ENCODE measurements at regions not wholly inside any gene's neighbourhood (a gene's known extent, or its start where the extent isn't known, plus 50 kb on each side); places are given as distances from the start of the nearest gene placed in this dataset.

DNA sequence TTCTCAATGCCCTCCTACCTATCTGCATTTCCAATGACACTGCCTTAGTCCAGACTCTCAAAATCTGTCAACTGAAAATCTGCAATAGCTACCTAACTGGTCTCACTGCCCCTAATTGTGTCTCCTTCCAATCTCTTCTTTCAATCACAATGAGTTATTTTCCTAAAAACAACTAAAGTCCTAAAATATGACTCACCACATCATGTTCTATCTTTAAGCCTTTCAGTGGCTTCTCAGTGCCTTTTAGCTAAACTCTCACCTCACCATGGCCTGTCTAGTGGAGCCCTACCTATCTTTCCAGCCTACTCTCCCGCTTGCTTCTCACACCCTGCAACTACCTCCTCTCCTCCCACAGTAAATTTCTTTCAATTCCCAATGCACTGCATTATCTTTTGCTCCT, 220.9 kb upstream of the PKDCC start:
- no peak for DNase-seq

DNA sequence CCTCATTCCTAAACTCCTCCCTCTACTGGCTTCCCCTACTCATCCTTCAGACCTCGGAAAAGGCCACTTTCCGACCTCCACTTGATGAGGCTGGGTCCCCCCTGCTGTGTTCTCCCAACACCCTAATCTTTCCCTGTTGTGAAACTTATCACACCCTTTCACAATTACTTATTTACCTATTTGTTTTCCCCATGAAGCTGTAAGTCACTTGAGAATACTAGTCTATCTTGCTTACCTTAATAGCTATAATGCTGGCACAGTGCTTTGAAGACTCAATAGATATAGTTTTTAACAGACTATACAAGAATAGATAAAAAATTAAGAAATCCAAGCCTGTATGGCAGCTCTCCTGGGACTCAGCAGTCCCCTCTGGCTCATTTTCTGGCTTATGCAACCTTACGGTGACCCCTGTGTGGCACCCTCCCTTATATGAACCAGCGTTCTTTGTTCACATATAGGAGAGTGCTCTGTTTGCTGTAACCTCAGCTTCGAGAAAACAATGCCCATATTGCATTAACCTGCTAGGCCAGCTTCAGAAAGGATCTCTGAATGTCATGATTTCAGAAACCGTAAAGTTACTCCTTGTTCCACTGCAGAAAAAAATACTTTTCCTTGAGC, 220.4 kb upstream of the PKDCC start:
- DNase-seq = no peak

DNA sequence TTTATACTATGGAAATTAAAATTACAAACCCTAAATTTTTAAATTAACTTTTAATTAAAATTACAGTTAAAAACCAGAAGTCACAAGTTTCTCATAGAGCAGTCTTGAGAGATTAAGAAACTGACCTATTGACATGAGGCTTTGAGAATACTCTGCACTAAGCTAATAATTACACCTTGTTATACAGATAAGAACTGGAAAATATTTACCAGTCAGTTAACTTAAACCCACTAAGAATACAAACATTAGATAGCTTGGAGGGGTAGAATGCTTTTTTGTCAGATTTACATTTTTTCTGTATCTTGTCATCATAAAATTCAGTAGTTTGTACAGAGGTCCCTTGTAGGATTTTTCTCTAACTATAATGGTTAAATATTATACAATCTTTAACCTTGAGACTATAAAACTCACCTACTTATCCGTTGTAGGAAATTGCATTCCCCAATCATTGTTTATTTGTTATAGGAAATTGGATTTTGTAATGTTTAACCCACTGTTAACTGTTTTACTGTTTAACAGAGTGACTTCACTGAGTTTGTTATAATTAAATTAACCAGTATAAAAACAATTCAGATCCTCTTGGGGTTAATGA, 219.7 kb upstream of the PKDCC start:
- DNase-seq = no peak

DNA sequence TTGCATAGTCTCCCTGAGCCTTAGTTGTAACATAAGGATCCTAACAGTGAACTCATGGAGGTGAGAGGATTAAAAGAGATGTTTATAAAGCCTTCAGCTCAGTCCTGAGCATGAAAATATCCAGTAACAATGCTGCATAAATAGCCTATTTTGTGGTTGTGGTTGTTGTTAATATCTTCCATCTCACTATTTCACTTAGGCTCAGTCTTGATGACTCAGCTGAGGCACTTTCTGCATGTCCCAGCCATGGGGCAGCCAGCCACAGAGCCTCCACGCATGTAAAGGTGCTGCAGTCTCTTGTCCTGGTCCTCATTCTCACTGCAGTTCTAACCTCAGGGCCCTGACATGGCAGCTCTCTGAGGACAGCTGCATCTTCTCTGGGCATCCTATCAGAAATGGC, 218.8 kb upstream of the PKDCC start:
- DNase-seq = no peak

DNA sequence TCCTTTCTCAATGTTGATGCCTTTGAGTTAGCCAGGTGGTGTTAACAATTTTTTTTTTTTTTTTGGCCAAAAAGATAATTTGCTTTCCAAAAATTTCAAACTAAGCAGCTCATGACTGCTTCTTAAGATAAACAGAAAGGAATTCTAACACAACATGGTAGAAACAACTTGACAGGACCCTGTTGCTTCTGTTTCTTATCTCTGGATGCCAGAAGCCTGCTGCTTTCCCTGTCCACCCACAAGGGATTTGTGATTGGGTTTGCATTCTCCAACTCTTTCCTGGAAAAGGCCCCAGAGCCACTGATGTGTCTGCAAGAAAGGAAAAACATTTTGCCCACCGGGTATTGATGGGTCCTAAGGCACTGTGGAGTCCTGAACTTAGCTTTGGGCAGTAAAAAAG, 217.2 kb upstream of the PKDCC start:
- no peak for DNase-seq

DNA sequence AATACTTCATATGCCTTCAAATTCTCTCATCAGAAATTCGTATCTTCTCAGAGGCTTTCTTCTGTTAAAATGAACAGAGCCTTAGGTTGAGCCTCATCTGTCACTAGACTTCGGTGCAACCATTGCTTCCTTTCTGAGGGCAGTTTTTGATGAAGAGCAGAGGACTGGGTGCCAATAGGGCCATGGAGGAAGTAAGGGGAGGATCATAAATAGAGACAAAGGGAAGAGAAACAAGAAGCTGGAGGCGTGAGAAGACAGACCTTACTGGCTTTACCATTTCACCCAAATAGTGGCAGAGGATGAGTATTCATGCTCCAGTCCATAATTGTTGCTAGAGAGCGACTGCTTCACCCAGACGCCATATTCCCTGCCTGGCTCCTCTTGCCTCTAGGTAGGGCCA, 215.6 kb upstream of the PKDCC start:
- no peak for DNase-seq

DNA sequence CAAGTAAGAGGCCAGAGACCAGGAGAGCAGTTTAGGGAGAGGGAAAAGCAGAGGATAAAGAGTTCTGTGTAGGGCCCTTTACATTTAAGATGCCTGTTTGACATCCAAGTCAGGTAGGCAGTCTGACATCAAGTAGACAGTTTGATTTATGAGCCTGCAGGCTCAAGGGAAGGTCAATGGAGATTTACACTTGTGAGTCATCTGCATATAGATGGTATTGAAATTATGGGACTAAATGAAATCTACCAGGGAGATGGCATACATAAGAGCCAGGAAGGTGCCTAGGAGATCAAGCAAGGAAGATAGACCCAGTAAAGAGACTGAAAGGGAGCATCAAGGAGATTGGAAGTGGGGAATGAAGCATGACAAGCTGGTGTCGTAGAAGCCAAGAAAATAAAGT, 212.4 kb upstream of the PKDCC start:
- no peak for DNase-seq

DNA sequence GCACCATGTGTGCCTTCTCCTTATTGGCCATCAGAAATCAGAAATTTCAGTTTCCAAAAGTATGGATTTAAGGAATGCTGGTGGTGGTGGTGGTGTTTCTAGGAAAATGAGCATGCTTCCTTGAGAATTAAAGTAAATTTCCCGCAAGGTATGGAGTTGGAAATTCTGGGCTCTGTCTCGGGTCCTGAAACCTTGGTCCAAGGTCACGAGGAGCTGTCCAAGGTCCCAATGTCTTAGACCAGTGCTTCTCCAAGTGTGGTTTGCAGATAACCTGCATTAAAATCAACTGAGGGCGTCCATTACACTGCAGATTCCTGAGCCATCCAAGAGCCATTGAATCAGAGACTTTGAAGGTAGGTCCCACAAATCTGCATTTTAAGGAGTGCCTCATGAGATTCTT, 210.9 kb upstream of the PKDCC start:
- DNase-seq = no peak

DNA sequence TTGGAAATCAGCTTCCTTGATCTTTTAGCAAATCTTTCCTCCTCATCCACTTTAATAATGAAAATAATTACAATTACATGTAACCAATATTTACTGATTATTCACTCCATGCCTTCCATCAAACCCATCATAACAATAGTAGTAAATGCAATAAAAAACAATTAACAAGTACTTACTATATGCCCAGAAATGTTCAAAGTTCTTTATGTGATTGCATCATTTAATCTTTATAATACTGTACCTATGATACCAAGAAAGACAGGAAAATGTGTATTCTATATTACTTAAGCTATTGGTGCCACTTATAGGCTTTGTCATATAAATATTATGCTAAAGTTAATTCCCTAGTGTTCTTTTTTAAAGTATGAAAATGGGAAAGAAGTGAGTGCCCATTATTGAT, 210.2 kb upstream of the PKDCC start:
- DNase-seq = no peak

DNA sequence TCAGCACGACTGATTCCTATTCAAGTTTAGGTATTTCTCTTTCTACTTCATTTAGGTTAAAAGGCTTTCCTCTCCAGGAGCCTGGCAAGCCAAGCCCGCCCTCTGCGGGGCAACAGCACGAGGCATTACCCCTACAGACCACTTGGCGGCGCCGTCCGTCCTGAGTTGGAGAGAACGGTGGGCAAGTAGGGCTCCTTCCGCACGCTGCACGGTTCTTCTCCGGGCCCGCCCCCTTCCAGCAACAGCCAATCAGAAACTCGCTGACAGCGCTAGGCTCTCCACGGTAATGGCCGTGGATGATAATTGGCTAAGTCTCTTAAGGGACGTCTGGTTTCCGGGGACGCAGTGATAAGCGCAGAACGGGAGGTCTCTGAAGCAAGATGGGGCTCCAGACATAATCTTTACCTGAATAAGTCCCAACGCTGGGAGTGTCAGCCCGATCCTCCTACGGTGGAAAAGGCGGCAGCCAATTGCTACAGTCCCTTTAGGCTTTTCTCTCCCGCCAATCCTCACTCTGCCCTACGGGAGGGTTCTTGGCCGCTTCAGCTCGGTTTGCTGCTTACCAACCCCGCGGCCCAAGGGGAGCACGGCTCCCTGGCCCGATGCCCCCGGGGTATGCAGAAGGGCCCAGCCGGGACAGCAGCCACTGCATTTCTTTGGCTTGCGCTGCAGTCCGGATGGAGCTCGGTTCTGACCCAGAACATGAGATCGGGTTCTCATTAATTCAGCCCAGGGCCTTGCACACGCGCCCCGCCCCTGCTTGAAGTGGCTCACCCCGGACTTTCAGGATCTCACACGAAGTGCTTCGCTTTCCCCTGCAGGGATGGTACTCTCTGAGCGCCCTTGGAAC, 206.9 kb upstream of the PKDCC start:
- DNase-seq = peak; percentile 95

DNA sequence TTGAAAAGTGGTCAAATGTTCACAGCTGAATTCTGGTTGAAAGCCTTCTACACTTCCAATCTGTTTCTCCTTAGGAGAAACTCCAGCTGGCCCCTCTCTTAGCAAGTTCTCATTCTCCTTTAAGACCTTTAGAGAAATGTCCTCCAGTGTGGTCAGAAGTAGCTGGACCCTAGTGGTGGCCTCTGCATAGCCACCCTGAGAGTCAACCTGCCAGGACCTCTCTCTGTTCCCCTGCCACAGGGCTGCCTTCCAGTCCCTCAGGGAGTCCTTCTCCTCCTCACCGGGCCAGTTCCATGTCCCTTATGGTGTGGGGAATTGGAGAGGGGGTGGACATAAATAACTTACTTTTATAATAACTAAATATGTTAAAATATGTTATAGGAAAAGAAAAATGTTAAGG, 200.9 kb upstream of the PKDCC start:
- no peak for DNase-seq

DNA sequence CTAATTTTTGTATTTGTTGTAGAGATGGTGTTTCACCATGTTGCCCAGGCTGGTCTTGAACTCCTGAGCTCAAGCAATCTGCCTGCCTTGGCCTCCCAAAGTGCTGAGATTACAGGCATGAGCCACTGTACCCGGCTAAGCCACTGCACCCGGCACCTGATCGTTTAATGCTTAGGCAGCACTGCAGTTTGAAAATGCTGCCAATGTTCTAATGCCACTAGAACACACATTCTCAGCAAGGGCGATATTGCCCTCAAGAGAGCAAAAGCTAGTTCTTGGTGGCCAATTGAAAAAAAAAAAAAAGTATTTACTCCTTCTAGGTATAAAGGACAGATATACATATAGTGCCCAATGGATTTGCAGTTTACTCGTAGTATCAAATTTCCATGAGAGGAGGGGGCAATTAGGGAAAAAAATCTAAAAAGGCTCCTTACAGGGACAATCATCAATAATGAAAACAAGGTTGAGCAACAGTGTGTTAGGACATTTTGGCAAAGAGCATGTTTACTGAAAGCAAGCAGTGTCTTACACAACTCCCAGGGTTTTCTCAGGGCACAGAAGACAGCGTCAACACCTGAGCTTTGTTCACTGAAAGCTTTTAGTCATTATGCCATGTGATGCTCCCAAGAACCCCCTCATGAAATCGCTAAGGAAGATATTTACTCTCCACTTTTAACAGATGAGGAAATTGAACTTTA, 199.9 kb upstream of the PKDCC start:
- no peak for DNase-seq

DNA sequence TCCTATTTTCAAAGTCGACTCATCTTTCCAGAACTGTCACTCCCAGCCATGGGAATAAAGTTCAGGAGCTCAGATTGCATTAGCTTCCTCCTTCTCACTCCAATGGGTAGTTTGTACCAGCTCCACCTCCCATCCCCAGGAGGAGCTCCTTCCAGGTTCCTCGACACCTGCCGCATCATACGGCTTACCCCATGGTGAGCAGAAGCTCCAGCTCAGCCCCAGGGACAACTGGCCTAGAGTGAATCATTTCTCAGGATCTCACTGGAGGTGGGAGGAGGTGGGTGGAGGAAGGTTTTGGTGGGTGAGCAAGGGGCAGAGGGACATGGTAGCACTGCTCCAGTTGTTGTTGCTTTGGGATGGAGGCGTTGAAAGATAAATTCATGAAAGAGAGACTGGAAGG, 196.3 kb upstream of the PKDCC start:
- DNase-seq = no peak

DNA sequence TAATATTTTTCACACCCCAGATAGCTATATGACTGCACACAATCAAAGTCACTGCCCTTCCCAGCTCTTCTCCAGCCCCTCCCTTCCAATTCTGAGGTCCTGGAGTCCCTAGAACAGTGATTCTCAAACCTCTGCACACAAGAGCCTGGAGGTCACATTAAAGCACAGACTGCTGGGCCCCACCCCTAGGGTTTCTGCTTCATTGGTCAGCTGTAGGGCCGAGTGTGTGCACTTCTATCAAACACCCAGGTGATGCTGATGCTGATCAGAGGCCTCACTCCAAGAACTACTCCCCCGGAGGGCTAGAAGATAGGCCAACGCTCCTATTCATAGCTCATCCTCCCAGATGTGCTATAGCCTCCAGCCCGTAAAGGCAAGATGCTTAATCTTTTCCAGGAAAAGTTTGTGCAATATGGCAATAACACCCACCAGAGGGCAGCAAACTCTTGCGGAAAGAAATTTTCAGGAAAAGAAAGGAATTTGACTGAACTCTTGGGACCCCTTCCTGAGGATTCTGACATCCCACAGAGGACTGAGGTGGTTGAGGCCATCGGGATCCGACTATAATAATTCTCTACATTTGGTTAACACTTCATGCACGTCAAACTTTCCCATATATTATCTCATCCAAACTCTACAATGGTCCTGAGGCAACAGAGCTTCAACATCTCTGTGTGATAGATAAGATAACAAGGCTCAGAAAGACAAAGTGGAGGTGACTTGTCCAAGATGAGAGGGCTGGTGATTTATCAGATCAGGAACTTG, 194.2 kb upstream of the PKDCC start:
- DNase-seq = peak; percentile 10

DNA sequence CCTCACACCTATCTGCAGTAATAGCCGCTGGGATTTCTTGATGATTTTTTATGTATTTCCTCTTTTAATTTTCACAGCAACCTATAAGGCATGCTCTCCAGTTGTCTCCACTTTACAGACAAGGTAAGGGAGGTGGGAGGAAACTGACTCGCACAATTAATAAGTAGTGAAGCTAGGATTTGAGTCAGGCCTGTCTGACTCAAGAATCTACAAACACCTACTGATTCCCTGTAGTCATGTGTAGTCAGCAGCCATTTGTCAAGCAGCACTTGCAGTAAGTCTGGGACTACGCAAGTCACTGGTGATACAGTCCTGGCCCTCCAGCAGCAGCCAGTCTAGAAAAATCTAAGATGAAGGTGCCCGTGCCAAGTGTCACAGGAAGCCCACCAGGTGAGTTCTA, 193.6 kb upstream of the PKDCC start:
- DNase-seq = no peak

DNA sequence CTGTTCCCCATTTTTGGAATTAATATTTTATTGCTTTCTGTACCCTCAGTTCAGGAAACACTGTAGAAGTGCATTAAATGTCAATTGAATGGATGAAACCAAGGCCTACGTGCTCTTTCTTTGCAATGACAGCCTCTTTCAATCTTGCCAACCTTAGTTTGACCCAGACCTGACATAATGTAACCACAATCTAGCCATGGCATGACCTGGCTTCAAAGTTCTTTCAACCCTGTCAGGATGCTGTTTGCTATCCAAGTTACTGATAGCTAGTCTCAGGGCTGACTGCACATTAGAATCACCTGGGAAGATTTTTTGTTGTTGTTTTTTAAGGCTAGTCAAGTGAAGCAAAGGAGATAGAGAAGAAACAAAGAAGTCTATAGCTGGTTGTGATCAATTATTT, 190.9 kb upstream of the PKDCC start:
- no peak for DNase-seq

DNA sequence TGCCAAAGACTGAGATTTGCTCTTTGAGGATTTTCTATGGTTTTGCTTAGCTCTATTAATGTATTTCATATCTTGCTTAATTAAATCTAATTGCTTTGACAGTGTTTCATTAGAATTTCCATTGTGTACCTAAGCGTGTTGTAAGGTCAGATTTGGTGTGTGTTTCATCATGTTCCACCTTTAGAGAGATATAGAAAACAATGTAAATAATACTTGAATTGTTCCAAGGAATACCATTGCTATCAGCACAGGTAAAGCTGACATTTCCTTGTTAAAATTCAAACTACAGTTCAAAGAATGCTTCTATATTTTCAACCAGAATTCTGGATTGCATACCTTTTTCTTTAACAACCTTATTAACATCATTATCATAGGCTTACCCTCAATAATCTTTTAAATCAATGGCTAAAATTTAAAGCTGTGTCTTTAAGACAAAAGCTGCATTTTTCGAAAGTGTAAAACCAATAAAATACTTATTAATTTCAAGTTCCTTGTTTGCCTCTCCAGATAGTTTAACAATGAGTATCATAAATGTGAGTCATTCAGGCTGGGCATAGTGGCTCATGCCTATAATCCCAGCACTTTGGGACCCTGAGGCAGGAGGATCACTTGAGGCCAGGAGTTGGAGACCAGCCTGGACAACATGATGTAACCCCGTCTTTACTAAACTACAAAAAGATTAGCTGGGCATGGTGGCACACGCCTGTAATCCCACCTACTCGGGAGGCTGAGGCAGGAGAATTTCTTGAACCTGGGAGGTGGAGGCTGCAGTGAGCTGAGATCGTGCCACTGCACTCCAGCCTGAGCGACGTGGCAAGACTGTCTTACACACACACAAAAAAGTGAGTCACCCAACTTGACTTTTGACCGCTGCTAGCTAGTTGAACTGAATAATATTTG, 188.0 kb upstream of the PKDCC start:
- no peak for DNase-seq

DNA sequence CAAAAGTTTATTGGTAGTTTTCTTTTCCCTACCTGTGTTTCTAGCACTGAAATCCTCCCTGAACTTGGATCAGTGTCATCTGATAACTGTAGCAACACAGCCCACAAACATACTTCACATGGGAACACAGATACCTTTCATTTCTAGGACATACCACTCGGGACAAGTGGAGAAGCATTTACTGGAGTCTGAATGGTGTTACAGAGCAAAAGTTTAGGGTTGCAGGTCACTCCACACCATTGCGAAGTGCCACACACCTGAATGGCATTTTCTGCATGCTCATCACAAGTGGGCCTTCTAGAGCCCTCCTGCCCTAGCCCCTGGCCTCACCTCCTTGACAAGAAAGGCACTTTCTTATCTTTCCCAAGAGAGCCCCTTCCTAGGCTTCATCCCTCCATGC, 184.8 kb upstream of the PKDCC start:
- DNase-seq = no peak

DNA sequence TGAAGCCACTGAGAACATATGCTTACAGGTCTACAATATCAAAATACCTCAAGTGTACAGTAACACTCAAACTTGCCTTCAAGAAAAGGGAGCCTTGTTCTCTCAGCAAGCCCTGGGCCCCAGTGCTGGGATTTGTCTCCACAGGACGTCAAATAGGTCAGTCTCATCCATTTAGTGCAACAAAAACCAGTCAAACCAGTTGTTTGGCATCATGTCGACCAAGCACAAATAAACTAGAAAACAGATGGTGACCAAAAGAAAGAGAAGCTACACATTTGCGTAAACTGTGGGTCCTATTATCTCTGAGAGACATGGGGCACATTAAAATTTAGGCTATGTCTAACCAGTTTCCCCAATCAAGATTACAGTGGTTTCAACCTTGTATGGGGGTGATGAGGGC, 182.6 kb upstream of the PKDCC start:
- no peak for DNase-seq

DNA sequence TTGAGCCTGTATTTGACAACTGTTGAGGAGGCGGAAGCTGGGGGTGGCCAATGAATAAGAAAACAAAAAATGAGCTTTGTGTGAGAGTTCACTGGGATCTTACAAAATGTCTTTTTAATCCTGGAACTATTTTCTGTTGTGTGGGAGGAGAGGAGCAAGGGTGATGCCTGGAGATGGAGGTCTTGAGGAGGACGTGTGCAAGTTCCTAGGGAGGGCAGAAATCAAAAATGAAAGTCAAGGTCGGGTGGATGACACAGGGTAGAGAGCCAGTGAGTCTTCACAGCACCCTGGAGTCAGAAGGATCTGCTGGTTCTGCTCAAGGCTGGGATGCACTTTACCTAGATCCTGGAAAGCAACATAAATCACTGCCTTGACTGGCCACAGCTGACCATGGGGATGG, 180.3 kb upstream of the PKDCC start:
- DNase-seq = no peak

DNA sequence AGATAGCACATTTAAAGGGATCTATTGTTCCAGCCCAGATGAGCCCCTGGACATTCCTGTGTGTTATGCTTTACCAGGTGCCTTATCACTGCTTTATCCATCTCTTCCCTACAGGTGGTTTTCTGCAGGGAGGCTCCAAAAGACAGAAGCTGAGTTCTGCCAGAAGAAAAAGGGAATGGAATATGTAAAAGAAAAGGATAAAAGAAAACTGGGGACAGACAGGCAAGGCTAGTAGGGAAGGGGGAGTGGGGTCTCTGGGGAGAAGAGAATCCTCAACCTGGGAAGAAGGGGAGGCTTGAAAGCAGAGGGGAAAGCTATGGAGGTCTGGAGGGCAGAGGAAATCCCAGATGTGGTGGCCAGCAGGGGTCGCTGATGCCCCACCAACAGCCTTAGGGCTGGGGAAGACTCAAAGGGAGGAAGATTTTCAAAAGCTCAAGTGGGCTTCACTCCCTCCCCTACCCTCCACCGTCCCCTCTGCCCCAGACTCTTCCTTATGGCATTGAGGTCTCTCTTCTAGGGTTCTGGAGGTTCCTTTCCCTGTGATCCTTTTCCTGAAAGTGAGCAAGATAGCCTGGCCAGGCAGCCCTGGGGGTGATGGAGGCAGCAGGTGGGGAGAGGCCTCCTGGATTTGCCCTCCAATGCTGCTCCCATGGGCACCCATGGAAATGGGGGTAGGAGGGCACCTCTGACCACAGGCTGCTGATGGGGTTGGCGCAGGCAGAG, 178.1 kb upstream of the PKDCC start:
- DNase-seq = peak; percentile 13

Measured in DMS153 (cell line).